ENCODE measurements at regions not wholly inside any gene's neighbourhood (a gene's known extent, or its start where the extent isn't known, plus 50 kb on each side); places are given as distances from the start of the nearest gene placed in this dataset.

DNA sequence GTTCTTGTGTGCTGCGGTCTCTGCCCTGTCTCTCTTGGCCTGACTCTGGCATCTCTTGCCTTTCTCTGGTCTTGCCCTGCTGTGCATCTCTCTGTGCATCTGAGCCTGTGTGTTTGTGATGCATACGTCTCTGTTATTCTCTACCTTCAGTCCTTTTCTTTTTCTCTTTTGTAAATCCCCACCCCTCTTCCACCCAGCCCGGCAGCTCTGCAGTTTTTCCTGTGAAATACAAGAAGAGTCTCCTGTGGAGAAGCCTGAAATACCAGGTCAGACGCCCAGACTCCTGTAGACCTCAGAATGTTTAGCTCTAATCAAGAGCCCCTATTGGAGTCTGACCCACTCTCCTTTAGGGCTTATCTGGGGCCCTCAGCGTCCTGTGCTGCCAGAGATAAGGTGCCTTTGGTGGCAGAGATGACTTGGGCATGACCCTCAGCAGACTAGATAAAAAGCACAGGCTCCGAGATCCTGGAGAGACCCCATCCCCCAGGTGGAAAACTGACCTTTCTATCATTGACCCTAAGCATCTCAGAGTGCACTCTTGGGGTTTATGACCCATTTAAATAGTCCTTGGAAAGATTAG lies 167.5 kb upstream of the SRRM4 start:
- Mint-ChIP-seq H3K36me3 (no peaks in the 10 kb centered on the region), H3K4me1 (no peaks in the 10 kb centered on the region), H3K27me3 (no peaks in the 10 kb centered on the region), H3K4me3 (no peak overlapping the region), H3K27ac (no peak overlapping the region), H3K9me3 (no peaks in the 10 kb centered on the region)
- no peak for DNase-seq
- no peak for ATAC-seq (ENCODE audit: low read depth)
- POLR2A ChIA-PET = no interaction called here

DNA sequence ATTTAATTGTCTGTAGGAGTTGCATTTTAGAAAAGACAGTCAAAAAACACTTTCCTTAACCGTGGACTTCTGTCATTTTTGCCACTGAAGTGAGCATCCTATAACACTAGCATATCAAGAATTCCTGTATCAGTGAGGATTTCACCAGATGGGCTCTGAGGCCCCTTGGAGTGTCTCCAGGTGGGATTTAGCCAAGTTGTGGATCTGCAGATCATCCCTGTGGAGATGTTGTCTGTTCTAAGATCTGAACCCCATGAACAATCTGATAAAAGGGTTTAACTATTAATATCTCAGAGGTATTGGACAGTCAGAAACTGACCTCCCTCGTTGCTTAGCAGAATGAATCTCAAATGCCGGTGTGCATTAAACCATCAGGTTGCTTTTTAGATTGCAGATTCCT lies 165.0 kb upstream of the SRRM4 start:
- no peak overlapping the region for H3K4me3 Mint-ChIP-seq
- no peak overlapping the region for H3K27ac Mint-ChIP-seq
- POLR2A ChIA-PET = no interaction called here
- no peaks in the 10 kb centered on the region for H3K4me1 Mint-ChIP-seq
- no peak for ATAC-seq (ENCODE audit: low read depth)
- H3K9me3 Mint-ChIP-seq = no peaks in the 10 kb centered on the region
- no peak for DNase-seq
- H3K36me3 Mint-ChIP-seq = no peaks in the 10 kb centered on the region
- H3K27me3 Mint-ChIP-seq = no peaks in the 10 kb centered on the region

DNA sequence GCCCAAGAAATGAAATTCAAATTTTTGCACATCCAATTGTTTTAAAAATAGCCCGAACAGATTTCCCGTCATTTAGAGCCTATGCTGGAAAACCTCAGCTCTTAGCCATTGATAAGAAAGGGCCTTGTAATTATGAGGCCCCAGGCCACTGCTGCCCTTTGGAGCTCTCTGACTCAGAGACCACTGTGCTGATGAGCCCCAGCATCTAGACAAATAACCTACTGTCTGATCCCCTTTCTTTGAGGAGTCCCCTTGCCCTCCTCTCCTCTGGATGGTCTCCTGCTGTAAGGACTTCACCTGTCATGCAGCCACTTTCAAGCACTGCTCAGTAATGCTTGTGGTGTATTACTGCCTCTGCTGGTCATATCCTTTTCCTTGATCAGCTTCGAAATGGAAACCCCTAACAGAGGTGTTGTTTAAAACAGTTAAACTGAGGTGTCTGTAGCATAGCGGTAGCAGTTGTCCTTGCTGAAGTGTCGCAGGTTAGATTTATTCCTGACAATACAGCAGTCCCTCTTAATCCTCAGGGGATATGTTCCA lies 159.9 kb upstream of the SRRM4 start:
- Mint-ChIP-seq H3K9me3 (peaks cover 3% of the 10 kb centered on the region), H3K27me3 (no peaks in the 10 kb centered on the region), H3K4me3 (no peak overlapping the region), H3K4me1 (no peaks in the 10 kb centered on the region), H3K36me3 (no peaks in the 10 kb centered on the region), H3K27ac (no peak overlapping the region)
- ATAC-seq (ENCODE audit: low read depth) (no peak), DNase-seq (no peak)
- POLR2A ChIA-PET = no interaction called here

DNA sequence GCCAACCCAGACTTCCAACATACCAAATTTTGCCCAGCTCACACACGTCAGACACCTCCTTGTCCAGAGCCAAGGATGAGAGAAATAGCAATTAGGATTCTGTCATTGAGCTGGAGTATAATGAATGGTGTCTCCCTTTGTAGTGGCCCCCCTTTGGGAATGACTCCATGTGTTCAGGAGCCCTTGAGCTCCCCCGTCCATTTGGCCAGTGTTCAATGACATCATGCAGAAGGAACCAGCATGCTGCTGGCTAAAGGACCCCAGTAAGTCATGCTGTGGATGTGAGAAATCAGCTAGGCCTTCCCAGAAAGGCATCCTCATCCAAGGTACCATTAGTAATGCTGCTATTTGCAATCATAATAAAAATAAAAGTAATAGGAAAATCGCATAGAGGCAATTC lies 158.8 kb upstream of the SRRM4 start:
- POLR2A ChIA-PET = no interaction called here
- ATAC-seq (ENCODE audit: low read depth) (no peak), DNase-seq (no peak)
- H3K4me3 Mint-ChIP-seq = no peak overlapping the region
- peaks cover 3% of the 10 kb centered on the region for H3K9me3 Mint-ChIP-seq
- no peak overlapping the region for H3K27ac Mint-ChIP-seq
- no peaks in the 10 kb centered on the region for H3K27me3 Mint-ChIP-seq
- H3K4me1 Mint-ChIP-seq = no peaks in the 10 kb centered on the region
- no peaks in the 10 kb centered on the region for H3K36me3 Mint-ChIP-seq

DNA sequence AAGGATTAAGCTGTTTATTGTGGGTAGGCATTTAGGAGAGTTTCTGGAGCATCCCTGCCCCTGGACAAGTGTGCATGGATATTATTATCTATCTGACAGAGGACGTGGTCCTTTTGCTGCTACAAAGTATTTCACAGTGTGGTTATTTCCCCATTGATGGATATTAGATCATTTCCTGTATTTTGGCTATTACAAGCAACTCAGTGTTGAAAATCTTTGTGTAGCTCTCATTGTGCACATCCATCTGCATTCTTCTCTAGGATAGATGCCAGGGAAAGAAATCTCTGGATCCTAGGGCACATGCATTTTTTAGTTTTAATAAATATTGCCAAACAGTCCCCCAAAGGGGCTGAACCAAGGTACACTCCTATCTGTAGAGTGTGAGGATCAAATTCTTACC lies 154.3 kb upstream of the SRRM4 start:
- POLR2A ChIA-PET = no interaction called here
- H3K4me1 Mint-ChIP-seq = no peaks in the 10 kb centered on the region
- ATAC-seq (ENCODE audit: low read depth) (no peak), DNase-seq (no peak)
- H3K9me3 Mint-ChIP-seq = peaks cover 3% of the 10 kb centered on the region
- no peak overlapping the region for H3K27ac Mint-ChIP-seq
- H3K27me3 Mint-ChIP-seq = no peaks in the 10 kb centered on the region
- H3K4me3 Mint-ChIP-seq = no peak overlapping the region
- no peaks in the 10 kb centered on the region for H3K36me3 Mint-ChIP-seq

DNA sequence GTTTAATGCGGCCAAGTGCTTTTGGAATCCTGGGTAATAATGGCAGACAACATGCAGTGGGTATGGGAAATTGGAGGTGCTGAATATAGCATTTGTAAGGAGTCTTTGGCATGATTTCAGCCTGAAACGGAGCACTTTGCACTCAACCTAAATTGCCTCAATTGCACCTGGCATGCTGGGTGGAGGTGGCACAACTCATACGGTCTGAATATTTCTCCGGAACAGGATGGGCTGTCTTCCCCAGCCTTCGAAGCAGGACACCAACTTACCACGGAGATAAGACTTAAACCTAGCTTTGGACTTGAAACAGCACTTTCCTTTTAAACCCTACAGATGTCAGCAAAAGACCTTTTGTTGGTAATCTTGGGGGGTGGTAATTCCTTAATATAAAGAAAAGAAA lies 153.7 kb upstream of the SRRM4 start:
- Mint-ChIP-seq H3K4me1 (no peaks in the 10 kb centered on the region), H3K4me3 (no peak overlapping the region), H3K27ac (no peak overlapping the region), H3K9me3 (peaks cover 3% of the 10 kb centered on the region), H3K27me3 (no peaks in the 10 kb centered on the region), H3K36me3 (no peaks in the 10 kb centered on the region)
- POLR2A ChIA-PET = no interaction called here
- ATAC-seq (ENCODE audit: low read depth) = no peak
- DNase-seq = no peak

DNA sequence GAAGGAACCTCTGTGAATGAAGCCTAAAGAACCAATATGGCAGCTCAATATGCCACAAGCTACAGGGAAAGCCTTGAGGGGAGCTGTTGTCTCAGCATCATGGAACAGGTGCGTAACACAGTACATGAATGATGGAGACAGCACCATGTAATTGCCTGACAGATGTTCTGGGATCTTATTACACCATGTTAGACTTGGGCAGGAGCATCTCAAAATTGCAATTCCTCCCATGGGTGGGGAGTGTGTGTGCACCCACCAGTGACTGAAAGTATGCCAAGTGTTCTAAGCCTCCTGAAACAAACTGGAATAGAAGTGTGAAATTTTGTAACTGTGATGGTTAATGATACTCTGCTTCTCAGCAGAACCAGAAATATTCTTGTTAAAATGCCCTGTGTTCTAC lies 151.0 kb upstream of the SRRM4 start:
- ATAC-seq (ENCODE audit: low read depth) (no peak), DNase-seq (no peak)
- Mint-ChIP-seq H3K9me3 (peaks cover under 1% of the 10 kb centered on the region), H3K4me1 (no peaks in the 10 kb centered on the region), H3K27me3 (no peaks in the 10 kb centered on the region), H3K27ac (no peak overlapping the region), H3K4me3 (no peak overlapping the region), H3K36me3 (no peaks in the 10 kb centered on the region)
- POLR2A ChIA-PET = no interaction called here

DNA sequence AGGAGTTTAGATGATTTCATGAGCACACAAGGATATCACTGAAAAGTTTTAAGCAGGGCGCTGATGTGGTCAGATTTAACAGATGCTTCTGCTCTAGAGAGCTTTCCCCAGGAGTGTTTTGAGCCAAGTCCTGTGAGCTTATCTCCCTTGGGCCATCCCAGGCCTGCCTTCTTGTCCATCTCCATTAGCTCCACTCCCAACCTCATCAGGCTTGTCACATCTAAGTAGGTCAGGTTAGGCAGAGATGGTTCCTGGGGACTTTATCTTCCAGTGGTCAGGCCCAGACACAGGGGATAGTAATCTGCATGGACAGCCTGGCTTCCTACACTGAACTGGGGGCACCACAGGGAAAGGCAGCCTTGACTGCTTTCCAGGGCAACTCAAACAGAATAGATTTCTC lies 145.4 kb upstream of the SRRM4 start:
- DNase-seq = no peak
- Mint-ChIP-seq H3K27ac (no peak overlapping the region), H3K36me3 (no peaks in the 10 kb centered on the region), H3K9me3 (no peaks in the 10 kb centered on the region), H3K4me3 (no peak overlapping the region), H3K4me1 (no peaks in the 10 kb centered on the region), H3K27me3 (no peaks in the 10 kb centered on the region)
- no peak for ATAC-seq (ENCODE audit: low read depth)
- POLR2A ChIA-PET = no interaction called here

DNA sequence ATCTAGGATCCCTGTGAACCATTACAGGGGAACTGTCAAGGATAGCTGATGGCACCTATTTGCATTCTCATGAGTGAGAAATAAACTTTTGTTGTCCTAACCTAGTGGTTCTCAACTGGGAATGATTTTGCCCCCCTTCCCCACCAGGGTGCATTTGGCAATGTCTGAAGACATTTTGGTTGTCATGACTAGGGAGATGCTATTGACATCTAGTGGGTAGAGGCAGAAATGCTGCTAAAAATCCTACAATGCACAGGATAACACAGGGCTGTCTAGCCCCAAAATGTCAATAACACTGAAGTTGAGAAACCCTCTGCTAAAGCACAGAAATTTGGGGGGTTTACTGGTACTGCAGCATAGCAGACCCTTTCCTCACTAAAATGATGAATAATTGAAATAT lies 140.9 kb upstream of the SRRM4 start:
- ATAC-seq (ENCODE audit: low read depth) (no peak), DNase-seq (no peak)
- no peaks in the 10 kb centered on the region for H3K4me1 Mint-ChIP-seq
- no peak overlapping the region for H3K27ac Mint-ChIP-seq
- H3K9me3 Mint-ChIP-seq = no peaks in the 10 kb centered on the region
- H3K36me3 Mint-ChIP-seq = no peaks in the 10 kb centered on the region
- POLR2A ChIA-PET = no interaction called here
- no peaks in the 10 kb centered on the region for H3K27me3 Mint-ChIP-seq
- no peak overlapping the region for H3K4me3 Mint-ChIP-seq

DNA sequence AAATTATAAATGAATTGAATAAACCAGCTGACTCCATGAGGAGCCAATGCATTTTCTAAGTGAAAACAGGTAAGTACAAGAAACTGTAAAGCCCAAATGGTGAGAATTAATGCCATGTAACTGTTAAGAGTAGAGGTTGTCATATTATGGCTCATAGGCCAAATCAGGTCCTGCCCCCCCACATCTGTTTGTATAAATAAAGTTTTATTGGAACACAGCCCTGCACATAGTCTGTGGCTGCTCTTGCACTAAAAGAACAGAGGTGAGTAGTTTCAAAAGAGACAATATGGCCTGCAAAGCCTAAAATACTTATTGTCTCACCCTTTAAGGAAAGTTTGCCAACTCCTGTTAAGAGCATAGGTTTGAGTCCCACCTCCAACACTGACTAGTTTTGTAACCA lies 140.5 kb upstream of the SRRM4 start:
- no peaks in the 10 kb centered on the region for H3K4me1 Mint-ChIP-seq
- POLR2A ChIA-PET = no interaction called here

DNA sequence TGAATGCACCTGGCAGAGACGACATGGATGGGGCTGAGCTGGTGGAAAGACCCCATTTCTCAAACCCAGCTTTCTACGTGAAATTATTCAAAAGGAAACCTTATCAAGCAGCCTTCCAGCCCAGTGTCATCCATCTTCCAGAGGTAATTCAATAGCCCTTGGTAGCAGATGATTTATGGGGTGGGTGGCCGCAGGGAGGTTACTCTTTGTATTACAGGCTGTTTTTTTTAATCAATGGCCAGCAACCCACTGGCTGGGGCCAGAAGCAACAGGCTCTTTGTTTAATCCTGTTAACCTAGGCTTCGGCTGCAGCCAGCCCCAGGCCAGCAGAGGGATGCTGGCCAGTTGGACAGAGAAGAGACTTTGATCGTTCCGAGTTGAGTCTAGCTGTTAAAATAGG lies 139.8 kb upstream of the SRRM4 start:
- H3K36me3 Mint-ChIP-seq = no peaks in the 10 kb centered on the region
- DNase-seq = no peak
- no peak overlapping the region for H3K27ac Mint-ChIP-seq
- no peak for ATAC-seq (ENCODE audit: low read depth)
- H3K27me3 Mint-ChIP-seq = no peaks in the 10 kb centered on the region
- H3K4me3 Mint-ChIP-seq = no peak overlapping the region
- no peaks in the 10 kb centered on the region for H3K4me1 Mint-ChIP-seq
- POLR2A ChIA-PET = no interaction called here
- no peaks in the 10 kb centered on the region for H3K9me3 Mint-ChIP-seq

More for the DNA sequence above, 140.5 kb upstream of the SRRM4 start:
- ATAC-seq (ENCODE audit: low read depth) (no peak), DNase-seq (no peak)
- Mint-ChIP-seq H3K36me3 (no peaks in the 10 kb centered on the region), H3K4me3 (no peak overlapping the region), H3K27me3 (no peaks in the 10 kb centered on the region), H3K27ac (no peak overlapping the region), H3K9me3 (no peaks in the 10 kb centered on the region)

DNA sequence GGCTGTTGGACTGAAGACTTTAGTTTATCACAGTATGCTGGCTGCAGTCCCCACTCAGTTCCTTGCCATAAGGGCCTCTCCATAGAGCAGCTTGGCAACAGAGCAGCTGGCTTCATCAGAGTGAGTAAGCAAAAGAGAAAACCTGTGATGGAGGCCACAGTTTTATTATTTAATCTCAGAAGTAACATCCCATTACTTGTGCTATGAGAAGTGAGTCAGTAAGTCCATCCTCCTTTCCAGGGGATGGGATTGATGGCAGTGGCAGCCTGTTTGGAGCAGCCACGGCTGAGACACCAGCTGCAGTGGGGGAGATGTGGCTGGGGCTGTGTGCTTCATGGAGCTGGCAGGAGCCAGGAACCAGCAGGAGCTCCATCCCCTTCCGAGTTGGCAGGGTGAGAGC lies 138.5 kb upstream of the SRRM4 start:
- H3K4me1 Mint-ChIP-seq = no peaks in the 10 kb centered on the region
- H3K27me3 Mint-ChIP-seq = no peaks in the 10 kb centered on the region
- no peak overlapping the region for H3K27ac Mint-ChIP-seq
- DNase-seq = no peak
- H3K36me3 Mint-ChIP-seq = no peaks in the 10 kb centered on the region
- no peaks in the 10 kb centered on the region for H3K9me3 Mint-ChIP-seq
- no peak overlapping the region for H3K4me3 Mint-ChIP-seq
- ATAC-seq (ENCODE audit: low read depth) = no peak
- POLR2A ChIA-PET = no interaction called here

DNA sequence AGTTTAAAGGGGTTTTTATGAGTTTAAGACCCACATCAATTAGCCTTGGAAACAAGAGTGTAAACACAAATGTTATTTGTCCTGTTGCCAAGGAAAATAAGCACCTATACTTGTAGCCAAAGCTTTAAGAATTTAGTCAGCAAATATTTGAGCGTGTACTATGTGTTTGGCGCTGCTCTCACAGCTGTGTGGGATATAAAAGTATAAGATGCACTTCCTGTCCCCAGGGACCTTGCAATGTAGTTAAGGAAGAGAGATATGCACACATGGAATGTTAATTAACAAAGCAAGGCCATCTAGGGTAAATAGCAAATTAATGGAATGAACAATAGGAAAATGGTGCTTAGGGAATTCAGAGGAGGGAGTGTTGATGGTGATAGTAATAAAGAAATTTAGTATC lies 134.9 kb upstream of the SRRM4 start:
- no peak for ATAC-seq (ENCODE audit: low read depth)
- H3K4me1 Mint-ChIP-seq = no peaks in the 10 kb centered on the region
- POLR2A ChIA-PET = no interaction called here
- no peak overlapping the region for H3K4me3 Mint-ChIP-seq
- no peak overlapping the region for H3K27ac Mint-ChIP-seq
- H3K9me3 Mint-ChIP-seq = no peaks in the 10 kb centered on the region
- H3K36me3 Mint-ChIP-seq = no peaks in the 10 kb centered on the region
- H3K27me3 Mint-ChIP-seq = no peaks in the 10 kb centered on the region
- no peak for DNase-seq

DNA sequence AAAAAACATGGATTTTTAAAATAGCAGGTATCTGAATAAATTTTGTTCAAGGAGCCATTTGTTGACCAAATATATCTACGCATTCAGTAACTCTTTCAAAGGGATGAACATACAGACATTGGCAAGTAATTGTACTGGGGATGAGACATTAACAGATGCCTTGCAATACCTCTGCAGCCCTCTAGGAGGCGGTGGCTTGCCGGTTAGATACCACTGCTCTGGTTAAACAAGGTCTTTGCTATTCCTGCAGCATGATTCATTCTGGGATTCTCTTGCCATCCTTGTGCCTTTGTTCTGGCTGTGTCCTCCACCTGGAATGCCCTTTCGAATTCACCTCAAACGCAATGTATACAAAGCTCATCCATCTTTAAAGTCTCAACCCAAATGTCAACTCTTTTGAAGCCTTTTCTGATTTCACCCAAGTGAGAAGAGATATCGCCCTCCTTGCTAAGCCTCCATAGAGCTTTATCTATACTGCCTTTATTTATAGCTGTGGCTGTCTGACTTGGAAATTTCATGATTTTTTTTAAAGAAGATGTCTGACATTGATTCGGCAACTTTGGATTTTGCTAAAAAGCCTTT lies 131.0 kb upstream of the SRRM4 start:
- Mint-ChIP-seq H3K36me3 (no peaks in the 10 kb centered on the region), H3K4me1 (no peaks in the 10 kb centered on the region), H3K27ac (no peak overlapping the region), H3K27me3 (no peaks in the 10 kb centered on the region), H3K9me3 (no peaks in the 10 kb centered on the region), H3K4me3 (no peak overlapping the region)
- DNase-seq = no peak
- POLR2A ChIA-PET = no interaction called here
- no peak for ATAC-seq (ENCODE audit: low read depth)

DNA sequence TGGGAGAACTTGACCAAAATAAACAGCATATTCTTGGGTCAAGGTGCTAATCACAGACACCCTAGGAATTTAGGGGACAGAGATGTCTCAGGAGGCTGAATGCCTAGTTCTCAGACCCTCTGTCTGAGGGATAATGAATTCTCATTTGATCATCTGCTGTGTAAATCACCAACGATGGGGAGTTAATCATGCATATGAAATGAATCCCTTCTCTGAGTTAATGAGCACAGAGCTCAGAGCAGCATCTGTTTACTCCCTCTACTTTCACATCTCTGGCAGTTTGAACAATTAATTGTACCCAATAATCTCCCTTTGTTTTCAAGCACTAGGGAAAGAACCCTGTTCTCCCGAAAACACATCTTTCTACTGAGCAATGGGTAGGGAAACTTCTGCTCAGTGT lies 129.4 kb upstream of the SRRM4 start:
- H3K4me3 Mint-ChIP-seq = no peak overlapping the region
- no peak for ATAC-seq (ENCODE audit: low read depth)
- H3K27ac Mint-ChIP-seq = no peak overlapping the region
- POLR2A ChIA-PET = no interaction called here
- no peaks in the 10 kb centered on the region for H3K4me1 Mint-ChIP-seq
- H3K9me3 Mint-ChIP-seq = no peaks in the 10 kb centered on the region
- no peaks in the 10 kb centered on the region for H3K36me3 Mint-ChIP-seq
- H3K27me3 Mint-ChIP-seq = no peaks in the 10 kb centered on the region
- DNase-seq = no peak

Measured in activated naive CD8-positive, alpha-beta T cell treated with anti-CD3 and anti-CD28 coated beads, Interleukin-2, amount 10 ng/mL, durations not matched to agents 7 days and 5 days (primary cell).